H1 (cell line): ENCODE measurements at regions not wholly inside any gene's neighbourhood (a gene's known extent, or its start where the extent isn't known, plus 50 kb on each side); places are given as distances from the start of the nearest gene placed in this dataset.

Experiments used
- BRCA1 ChIP-seq: IDR thresholded peaks from 2 replicates; pipeline ENCODE4 v1.6.1; 2012; ENCODE audit warnings: low read depth, low read length, improper control_type of control experiment
- CBX8 ChIP-seq: fragments of 300-800, 300-1000 bp; sonication (generic); IDR thresholded peaks from 2 replicates; pipeline ENCODE4 v1.7.1; 2016; ENCODE audit warnings: low read depth, low read length, borderline replicate concordance
- CHD1 ChIP-seq: IDR thresholded peaks from 2 replicates; pipeline ENCODE4 v1.6.1; 2012; ENCODE audit warnings: low read depth, low read length, improper control_type of control experiment
- NANOG ChIP-seq: IDR thresholded peaks from 2 replicates; pipeline ENCODE4 v1.6.1; 2011; ENCODE audit warnings: low read length, low read depth, mild to moderate bottlenecking, inconsistent platforms; ENCODE audit not compliant: insufficient read depth, poor library complexity, severe bottlenecking
- POU5F1 ChIP-seq: IDR thresholded peaks from 2 replicates; pipeline ENCODE4 v1.6.1; 2011; ENCODE audit warnings: low read depth, mild to moderate bottlenecking, low read length, moderate library complexity

GRCh38 chr5:68490406-68490805 is 274.9 kb downstream of the PIK3R1 start (continued):
- no peak for TF ChIP-seq NANOG
- no peak for TF ChIP-seq CBX8
- no peak for TF ChIP-seq CHD1
- TF ChIP-seq BRCA1, result no peak
- TF ChIP-seq POU5F1, result no peak
